Activated CD4-positive, alpha-beta memory T cell treated with anti-CD3 and anti-CD28 coated beads for 36 hours (primary cell): ENCODE measurements at regions not wholly inside any gene's neighbourhood (a gene's known extent, or its start where the extent isn't known, plus 50 kb on each side); places are given as distances from the start of the nearest gene placed in this dataset.

ENCODE experiments used
- CTCF ChIA-PET: fragments of 350-600 bp; sonication (Branson Sonifier 250); formaldehyde crosslinking; loops from one replicate; lab custom pipeline; 2021; ENCODE audit warnings: antibody characterized with exemption, inconsistent platforms; lab: Charles Lee
- POLR2A ChIA-PET: fragments of 350-600 bp; sonication (Branson Sonifier 250); formaldehyde crosslinking; loops from one replicate; lab custom pipeline; 2021; ENCODE audit warnings: antibody characterized with exemption; lab: Charles Lee
- DNase-seq: peaks from one replicate; pipeline ENCODE4 v3.0.0-alpha.2; 2020
- H3K27ac Mint-ChIP-seq: one replicate; pipeline ENCODE4 v1.8.0; 2021; ENCODE audit warnings: mixed read lengths
- H3K27me3 Mint-ChIP-seq: one replicate; pipeline ENCODE4 v1.8.0; 2021; ENCODE audit warnings: mixed read lengths
- H3K36me3 Mint-ChIP-seq: one replicate; pipeline ENCODE4 v1.8.0; 2021; ENCODE audit warnings: mixed read lengths
- H3K4me1 Mint-ChIP-seq: one replicate; pipeline ENCODE4 v1.8.0; 2021; ENCODE audit warnings: low read depth, mixed read lengths
- H3K4me3 Mint-ChIP-seq: one replicate; pipeline ENCODE4 v1.8.0; 2021; ENCODE audit warnings: mild to moderate bottlenecking, mixed read lengths
- H3K9me3 Mint-ChIP-seq: one replicate; pipeline ENCODE4 v1.8.0; 2021; ENCODE audit warnings: mixed read lengths
- intact Hi-C: fragments of 100-400 bp; cut with micrococcal nuclease; formaldehyde crosslinking; loops from one replicate; pipeline ENCODE4 v1.15.1; 2023

DNA sequence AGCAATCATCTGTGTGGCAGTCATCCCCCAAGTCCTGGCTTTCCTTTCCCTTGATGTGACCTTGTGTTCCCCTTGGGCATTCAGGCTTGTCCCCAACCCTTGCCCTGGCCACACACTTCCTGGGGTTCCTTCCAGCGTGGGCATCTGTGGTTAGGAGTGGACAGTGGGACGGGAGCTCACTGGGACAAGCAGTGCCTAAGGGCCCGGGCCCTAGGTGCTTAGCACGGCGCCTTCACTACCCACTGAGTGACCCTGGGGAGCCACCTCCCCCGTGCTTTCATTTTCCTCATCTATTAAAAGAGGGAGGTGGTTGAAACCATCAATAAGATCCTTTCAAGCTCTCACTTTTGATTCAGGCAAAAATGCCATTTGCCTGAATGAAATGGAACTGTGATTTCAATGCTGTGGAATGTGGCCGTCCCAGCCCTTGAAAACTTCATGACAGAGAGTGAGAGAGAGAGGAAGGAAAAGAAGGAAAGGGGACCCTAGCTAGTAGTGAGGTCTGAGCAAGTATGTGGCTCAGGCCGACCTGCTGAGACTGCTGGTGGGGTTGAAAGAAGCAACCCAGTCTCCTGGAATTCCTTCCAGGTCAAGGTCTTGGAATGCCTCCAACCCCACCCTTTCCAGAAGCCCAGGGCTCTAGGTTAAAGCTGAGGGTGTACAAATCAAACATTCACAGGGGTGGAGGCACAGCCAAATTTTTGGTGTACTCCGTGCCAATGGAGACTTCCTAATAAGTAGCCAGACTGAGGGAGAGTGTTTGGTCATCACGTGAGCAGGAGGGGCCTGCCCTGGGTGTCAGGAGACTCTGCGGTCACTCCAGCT is 302.9 kb downstream of the TLE3 start:
- no peak overlapping the region for H3K4me3 Mint-ChIP-seq

DNA sequence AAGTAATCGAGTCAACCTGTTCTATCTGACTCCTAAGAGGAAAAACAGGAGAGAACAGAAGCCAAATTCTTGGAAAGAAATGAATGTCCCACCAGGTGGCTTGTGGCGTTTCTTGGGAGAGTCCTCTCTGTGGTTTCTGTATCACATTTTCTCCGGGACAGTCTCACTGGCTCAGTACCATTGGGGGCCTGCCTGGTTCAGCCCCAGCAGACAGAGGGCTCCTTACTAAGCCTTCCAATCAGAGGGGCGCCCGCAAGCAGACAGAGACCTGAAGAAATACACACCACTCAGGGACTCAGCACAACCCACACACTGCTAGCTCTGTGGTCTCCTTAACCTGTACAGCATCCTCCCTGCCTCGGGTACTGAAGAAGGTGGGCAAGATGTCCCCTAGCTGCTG is 302.1 kb downstream of the TLE3 start:
- intact Hi-C loops, result no loop called here
- ChIA-PET CTCF (no interaction called here), POLR2A (no interaction called here)
- DNase-seq, result no peak
- H3K36me3 Mint-ChIP-seq, result peaks cover 3% of the 10 kb centered on the region
- no peak overlapping the region for H3K27ac Mint-ChIP-seq
- H3K4me3 Mint-ChIP-seq, result no peak overlapping the region
- H3K27me3 Mint-ChIP-seq, result peaks cover 2% of the 10 kb centered on the region
- H3K4me1 Mint-ChIP-seq, result no peaks in the 10 kb centered on the region
- peaks cover 15% of the 10 kb centered on the region for H3K9me3 Mint-ChIP-seq

More for the DNA sequence above, 302.9 kb downstream of the TLE3 start:
- DNase-seq, result no peak
- ChIA-PET CTCF (no interaction called here), POLR2A (no interaction called here)
- Mint-ChIP-seq H3K9me3 (peaks cover 15% of the 10 kb centered on the region), H3K4me1 (no peaks in the 10 kb centered on the region), H3K27ac (no peak overlapping the region), H3K36me3 (peaks cover 3% of the 10 kb centered on the region), H3K27me3 (peaks cover 4% of the 10 kb centered on the region)
- intact Hi-C loops, result no loop called here

DNA sequence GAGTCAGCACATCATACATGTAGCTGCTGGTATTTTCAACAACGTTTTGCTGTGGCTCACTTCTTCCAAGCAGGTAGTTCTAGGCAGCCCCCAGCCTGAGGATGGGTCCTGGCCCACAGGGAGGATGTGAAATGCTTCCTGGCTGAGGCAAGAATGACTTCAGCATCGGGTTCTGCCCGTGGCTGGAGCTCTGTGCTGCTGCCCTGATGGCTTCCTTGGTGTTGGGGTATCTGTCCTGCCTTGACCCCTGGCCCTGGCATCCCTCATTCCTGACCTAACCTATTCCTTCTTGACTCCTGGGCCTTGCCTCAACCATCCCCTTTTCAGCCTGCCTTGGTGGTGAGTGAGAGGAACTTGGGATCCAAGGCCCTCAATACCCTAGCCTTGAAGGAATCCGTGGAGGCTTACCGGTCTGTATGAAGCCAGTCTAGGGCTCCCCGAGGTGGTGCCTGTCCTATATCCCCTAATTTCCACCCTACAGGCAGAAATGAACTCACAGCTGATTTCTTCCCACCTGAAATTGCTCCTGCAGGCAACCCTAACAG is 300.6 kb downstream of the TLE3 start:
- ChIA-PET CTCF (no interaction called here), POLR2A (no interaction called here)
- H3K4me3 Mint-ChIP-seq, result no peak overlapping the region
- H3K27ac Mint-ChIP-seq, result no peak overlapping the region
- H3K9me3 Mint-ChIP-seq, result peaks cover 1% of the 10 kb centered on the region
- no peaks in the 10 kb centered on the region for H3K27me3 Mint-ChIP-seq
- intact Hi-C loops, result no loop called here
- H3K4me1 Mint-ChIP-seq, result no peaks in the 10 kb centered on the region
- no peak for DNase-seq
- no peaks in the 10 kb centered on the region for H3K36me3 Mint-ChIP-seq

DNA sequence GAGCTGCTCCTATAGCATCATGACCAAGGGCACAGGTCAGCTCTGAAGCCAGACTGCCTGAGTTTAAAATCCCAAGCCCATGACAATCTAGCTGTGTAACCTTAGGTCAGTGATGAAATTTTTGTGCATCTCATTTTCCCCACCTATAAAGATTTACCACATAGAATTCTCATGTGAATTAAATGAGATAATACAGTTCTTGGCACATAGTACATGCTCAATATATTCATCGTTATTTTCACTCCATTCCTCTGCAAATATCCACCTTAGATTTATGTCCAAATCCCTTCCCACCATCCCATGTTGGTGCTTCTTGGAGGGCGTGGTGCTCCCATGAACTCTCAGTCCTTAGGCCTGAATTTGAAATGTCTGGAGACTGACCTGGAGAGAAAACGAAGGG is 300.1 kb downstream of the TLE3 start:
- no peaks in the 10 kb centered on the region for H3K9me3 Mint-ChIP-seq
- H3K4me3 Mint-ChIP-seq, result no peak overlapping the region
- H3K4me1 Mint-ChIP-seq, result no peaks in the 10 kb centered on the region
- H3K36me3 Mint-ChIP-seq, result no peaks in the 10 kb centered on the region
- no peaks in the 10 kb centered on the region for H3K27me3 Mint-ChIP-seq
- DNase-seq, result no peak
- CTCF ChIA-PET, result no interaction called here
- H3K27ac Mint-ChIP-seq, result no peak overlapping the region
- intact Hi-C loops, result no loop called here
- POLR2A ChIA-PET, result no interaction called here

DNA sequence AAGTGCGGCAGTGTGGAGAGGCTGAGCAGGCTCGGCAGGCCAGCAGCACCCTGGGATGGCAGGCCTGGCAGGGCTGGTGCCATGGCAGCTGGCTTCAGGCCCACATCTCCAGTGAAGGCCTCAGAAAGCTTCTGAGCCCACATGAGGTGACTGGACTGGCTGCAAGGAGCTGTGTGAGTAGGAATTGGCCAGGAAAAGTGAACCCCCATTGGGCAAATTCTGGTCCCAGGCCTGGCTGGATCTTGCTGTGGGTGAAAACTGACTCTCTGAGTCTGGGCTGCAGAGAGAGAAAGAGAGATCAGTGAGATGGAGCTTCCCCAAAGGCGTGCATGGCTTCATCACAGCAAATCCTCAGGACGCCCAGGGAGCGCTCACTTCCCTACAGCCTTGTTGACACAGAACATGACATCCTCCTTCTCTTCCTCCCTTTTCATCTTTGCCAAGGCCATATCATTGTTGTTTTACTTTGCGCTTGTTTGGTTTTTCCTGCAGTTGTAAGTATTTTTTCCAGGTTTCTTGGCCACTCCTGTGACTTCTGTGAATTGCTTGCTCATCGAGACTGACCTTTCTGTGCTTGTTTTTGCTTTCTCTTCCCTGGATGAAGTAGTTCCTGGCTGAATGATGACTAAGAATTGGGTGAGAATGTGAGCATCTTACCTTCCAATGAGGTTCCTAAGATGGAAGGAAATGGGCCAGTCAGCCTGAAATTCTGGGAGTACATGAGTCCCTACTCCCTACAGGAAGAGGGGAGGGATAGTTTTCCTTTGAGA is 299.1 kb downstream of the TLE3 start:
- H3K27me3 Mint-ChIP-seq, result no peaks in the 10 kb centered on the region
- H3K4me3 Mint-ChIP-seq, result no peak overlapping the region
- ChIA-PET CTCF (no interaction called here), POLR2A (no interaction called here)
- H3K36me3 Mint-ChIP-seq, result no peaks in the 10 kb centered on the region
- DNase-seq, result no peak
- no peaks in the 10 kb centered on the region for H3K4me1 Mint-ChIP-seq
- H3K27ac Mint-ChIP-seq, result no peak overlapping the region
- intact Hi-C loops, result no loop called here
- no peaks in the 10 kb centered on the region for H3K9me3 Mint-ChIP-seq

DNA sequence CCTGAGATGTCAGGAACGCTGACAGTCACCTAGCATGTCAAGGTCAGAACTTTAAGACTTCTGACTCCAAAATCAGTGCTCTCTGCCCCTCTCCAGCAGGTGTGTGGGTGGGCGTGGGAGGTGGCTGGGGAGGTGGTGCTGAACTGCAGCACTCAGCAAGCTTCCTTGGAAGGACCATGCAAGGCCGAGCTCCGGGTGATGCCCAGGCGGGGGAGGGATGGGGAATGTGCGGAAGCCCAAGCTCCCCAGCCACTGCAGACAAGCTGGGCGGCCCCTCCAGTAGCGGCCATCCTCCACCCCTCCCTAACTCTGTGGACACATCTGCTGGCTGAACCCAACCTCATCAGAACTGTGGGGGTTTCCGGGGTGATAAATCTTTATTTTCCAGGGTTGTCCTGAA is 296.6 kb downstream of the TLE3 start:
- no peaks in the 10 kb centered on the region for H3K27me3 Mint-ChIP-seq
- no peaks in the 10 kb centered on the region for H3K36me3 Mint-ChIP-seq
- no peak for DNase-seq
- intact Hi-C loops, result no loop called here
- H3K27ac Mint-ChIP-seq, result no peak overlapping the region
- H3K9me3 Mint-ChIP-seq, result no peaks in the 10 kb centered on the region
- ChIA-PET POLR2A (no interaction called here), CTCF (no interaction called here)
- no peaks in the 10 kb centered on the region for H3K4me1 Mint-ChIP-seq
- no peak overlapping the region for H3K4me3 Mint-ChIP-seq

DNA sequence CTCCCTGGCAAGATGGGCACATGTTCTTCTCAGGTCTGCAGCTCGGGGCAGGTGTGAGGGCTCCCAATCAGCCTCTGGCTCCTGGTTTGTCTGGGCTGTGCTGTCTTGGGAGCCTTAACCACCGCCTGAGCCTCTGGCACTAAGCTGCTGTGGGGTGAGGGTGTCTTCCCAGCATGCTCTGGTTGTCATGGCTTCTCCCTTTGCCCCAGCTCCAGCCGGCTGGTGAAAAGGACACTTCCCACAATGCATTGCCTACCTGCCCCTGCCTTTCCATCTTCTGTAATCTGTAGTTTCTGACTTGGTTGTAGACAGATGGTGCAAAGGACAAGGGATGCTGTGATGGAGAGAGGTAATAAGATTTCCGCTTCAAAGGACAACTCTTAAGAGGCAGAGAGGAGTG is 295.3 kb downstream of the TLE3 start:
- Mint-ChIP-seq H3K4me1 (no peaks in the 10 kb centered on the region), H3K27ac (no peak overlapping the region), H3K9me3 (no peaks in the 10 kb centered on the region), H3K27me3 (no peaks in the 10 kb centered on the region), H3K4me3 (no peak overlapping the region), H3K36me3 (no peaks in the 10 kb centered on the region)
- intact Hi-C loops, result no loop called here
- DNase-seq, result no peak
- CTCF ChIA-PET, result no interaction called here
- POLR2A ChIA-PET, result no interaction called here

DNA sequence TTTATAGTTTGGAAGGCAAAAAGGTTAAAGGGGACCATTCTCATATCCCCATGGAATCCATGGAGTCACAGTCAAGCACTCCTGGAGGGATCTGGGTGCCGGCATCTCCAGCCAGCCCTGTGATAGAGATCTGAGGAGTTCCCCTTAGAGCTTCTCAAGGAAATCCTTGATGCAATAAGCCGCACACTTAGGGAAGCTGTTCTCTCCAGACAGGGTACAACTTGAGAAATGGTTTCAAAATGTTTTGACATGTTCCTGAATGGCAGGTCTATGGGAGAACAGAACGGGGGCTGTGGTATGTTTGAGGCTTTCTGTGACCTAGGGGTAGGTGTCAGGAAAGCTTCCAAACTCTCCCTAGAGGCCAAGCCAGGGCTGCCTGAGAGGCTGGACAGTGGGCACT is 292.9 kb downstream of the TLE3 start:
- Mint-ChIP-seq H3K27me3 (no peaks in the 10 kb centered on the region), H3K4me1 (peaks cover 9% of the 10 kb centered on the region), H3K27ac (no peak overlapping the region), H3K9me3 (no peaks in the 10 kb centered on the region), H3K36me3 (no peaks in the 10 kb centered on the region), H3K4me3 (no peak overlapping the region)
- ChIA-PET POLR2A (no interaction called here), CTCF (no interaction called here)
- intact Hi-C loops, result no loop called here
- no peak for DNase-seq

DNA sequence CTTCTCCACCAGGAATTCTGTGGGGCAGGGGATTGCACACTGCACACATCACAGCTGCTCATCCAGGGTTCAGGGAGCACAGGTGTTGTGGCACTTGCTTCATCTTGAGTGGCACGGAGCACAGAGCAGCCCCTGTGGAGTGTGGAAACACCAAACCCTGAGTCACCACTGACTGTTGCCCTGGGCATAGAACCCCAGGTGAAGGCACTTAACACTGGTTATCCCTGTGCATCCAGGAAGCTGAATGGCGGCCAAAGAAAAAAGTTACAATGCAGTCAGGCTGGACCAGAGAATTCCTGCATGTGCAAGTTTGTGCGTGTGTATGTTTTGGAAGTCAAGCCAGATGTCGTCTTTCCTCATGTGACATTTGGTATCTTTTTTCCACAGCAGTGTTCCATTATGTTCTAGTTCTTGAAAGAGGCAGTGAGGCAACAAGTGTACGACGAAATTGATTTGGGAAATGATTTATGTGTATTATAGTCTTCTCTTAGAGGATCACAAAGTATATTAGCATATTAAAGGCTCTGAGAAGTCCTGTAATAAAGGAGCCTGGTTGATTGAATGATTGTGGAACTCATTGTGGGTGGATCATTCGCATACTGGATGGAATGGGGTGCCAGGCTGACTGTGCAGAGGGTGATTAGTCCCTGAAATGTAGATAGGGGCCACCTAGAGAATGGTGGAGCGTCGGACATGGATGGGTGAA is 292.3 kb downstream of the TLE3 start:
- POLR2A ChIA-PET, result no interaction called here
- Mint-ChIP-seq H3K4me1 (peaks cover 9% of the 10 kb centered on the region), H3K9me3 (no peaks in the 10 kb centered on the region), H3K27me3 (no peaks in the 10 kb centered on the region), H3K36me3 (no peaks in the 10 kb centered on the region), H3K27ac (no peak overlapping the region), H3K4me3 (no peak overlapping the region)
- intact Hi-C loops, result no loop called here
- CTCF ChIA-PET, result no interaction called here
- no peak for DNase-seq

DNA sequence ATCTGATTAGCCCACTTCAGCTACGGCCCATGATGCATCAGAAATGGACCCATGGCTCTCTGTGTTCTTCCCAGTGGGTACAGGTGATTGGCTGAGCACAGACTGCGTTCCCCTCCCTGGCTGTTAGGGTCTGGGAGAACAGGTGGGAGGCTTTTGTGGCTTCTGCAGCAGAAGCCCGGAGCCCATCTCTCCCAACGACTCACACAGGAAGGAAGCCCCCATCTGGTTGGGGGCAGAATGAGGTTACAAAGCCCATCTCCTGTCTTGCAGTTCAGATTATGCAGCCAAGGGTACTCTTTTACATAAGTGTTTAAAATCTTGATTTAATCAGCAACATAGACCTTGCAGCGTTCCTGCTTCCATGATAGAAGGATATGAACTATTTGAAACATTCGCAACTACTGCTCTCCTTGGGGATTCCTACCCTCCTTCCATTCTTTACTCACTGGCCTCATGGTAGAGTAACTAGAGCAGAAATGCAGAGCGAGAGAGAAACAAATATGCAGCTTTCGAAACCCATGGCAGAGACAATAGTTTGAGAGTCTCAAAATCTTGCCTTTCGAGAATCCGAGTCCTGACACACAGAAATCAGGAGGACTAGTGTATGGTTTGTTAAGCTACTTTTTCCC is 291.3 kb downstream of the TLE3 start:
- Mint-ChIP-seq H3K27ac (no peak overlapping the region), H3K9me3 (no peaks in the 10 kb centered on the region), H3K36me3 (no peaks in the 10 kb centered on the region), H3K4me3 (no peak overlapping the region), H3K4me1 (peaks cover 9% of the 10 kb centered on the region), H3K27me3 (no peaks in the 10 kb centered on the region)
- intact Hi-C loops, result no loop called here
- POLR2A ChIA-PET, result no interaction called here
- no peak for DNase-seq
- CTCF ChIA-PET, result no interaction called here

DNA sequence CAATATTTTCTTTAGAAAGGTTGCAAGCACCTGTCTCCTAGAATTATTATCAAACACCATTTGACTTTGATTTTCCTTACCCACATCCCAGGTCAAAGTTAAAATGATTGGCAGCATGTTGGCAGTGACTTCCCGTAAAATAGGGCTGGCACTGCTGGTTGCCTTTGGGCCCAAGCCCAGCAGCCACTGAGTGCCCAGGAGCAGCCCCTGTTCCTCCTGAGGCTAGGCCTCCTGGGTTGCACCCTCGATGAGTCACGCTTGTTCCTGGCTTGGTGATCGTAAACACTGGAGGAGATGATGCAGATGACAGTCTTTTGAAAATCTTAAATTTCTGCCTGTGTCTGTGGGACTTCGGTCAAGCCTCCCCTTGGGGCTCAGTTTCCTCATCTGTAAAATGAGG is 290.0 kb downstream of the TLE3 start:
- Mint-ChIP-seq H3K4me3 (no peak overlapping the region), H3K27ac (peak overlapping the region; percentile 20), H3K27me3 (no peaks in the 10 kb centered on the region), H3K4me1 (peaks cover 9% of the 10 kb centered on the region), H3K36me3 (no peaks in the 10 kb centered on the region), H3K9me3 (no peaks in the 10 kb centered on the region)
- peak; percentile 43 for DNase-seq
- ChIA-PET POLR2A (no interaction called here), CTCF (no interaction called here)
- intact Hi-C loops, result no loop called here

DNA sequence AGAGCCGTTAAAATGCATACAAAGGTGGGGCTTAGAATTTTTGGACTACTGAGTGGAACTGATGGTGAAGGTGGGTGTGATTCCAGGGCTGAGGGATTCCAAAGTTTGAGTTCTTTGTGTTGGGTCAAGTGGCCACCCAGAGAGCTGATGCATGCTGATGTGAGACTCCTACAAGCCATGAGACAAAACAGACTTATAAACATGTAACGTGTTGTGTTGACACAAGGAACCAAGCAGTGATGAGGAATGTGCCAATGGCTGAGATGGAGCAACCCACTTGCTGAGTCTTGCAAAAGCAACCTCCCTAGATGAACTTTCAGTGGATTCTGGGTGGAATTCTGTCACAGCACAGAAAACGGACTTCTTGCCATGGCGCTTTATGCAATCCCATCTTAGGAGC is 289.0 kb downstream of the TLE3 start:
- Mint-ChIP-seq H3K27ac (no peak overlapping the region), H3K36me3 (no peaks in the 10 kb centered on the region), H3K27me3 (no peaks in the 10 kb centered on the region), H3K9me3 (no peaks in the 10 kb centered on the region), H3K4me3 (no peak overlapping the region), H3K4me1 (peaks cover 9% of the 10 kb centered on the region)
- intact Hi-C loops, result no loop called here
- CTCF ChIA-PET, result no interaction called here
- no peak for DNase-seq
- POLR2A ChIA-PET, result no interaction called here
